GM13977 (cell line): ENCODE measurements at regions not wholly inside any gene's neighbourhood (a gene's known extent, or its start where the extent isn't known, plus 50 kb on each side); places are given as distances from the start of the nearest gene placed in this dataset.
"Not testable (repeated sequence)": the region's sequence is repeated elsewhere in the genome, so short reads cannot be mapped to it uniquely, and the experiment has no call there.

Source experiments
- DNase-seq: peaks from one replicate; pipeline ENCODE4 v3.0.0; 2012; ENCODE audit warnings: low spot score
- CTCF ChIP-seq: IDR thresholded peaks from 2 replicates; pipeline ENCODE4 v1.5.1; 2012; ENCODE audit warnings: mild to moderate bottlenecking, control low read depth; ENCODE audit not compliant: insufficient read depth; ENCODE audit errors: extremely low read depth, missing control alignments
- in situ Hi-C: fragments of 300-500 bp; cut with MboI; formaldehyde crosslinking; loops from one replicate; pipeline ENCODE4 v1.12.0; 2022; ENCODE audit warnings: low sequenced_read_pairs, low pct_unique_long_range_greater_than_20kb, mixed read lengths, inconsistent platforms; ENCODE audit not compliant: unreplicated experiment

GRCh38 chr5:89053547-89053946 lies 170.6 kb upstream of the MEF2C start:
- TF ChIP-seq CTCF = no peak
- in situ Hi-C loops = no loop called here
- no peak for DNase-seq

GRCh38 chr5:89050062-89050461 lies 167.1 kb upstream of the MEF2C start:
- DNase-seq, in situ Hi-C loops: not testable (repeated sequence)

- no peak for DNase-seq
- no peak for TF ChIP-seq CTCF
- in situ Hi-C loops = no loop called here
These were observed 164.6 kb upstream of the MEF2C start for GRCh38 chr5:89047571-89047970.

- no peak for TF ChIP-seq CTCF
- in situ Hi-C loops = no loop called here
- DNase-seq = no peak
These were observed 162.2 kb upstream of the MEF2C start for GRCh38 chr5:89045216-89045615.

- DNase-seq = no peak
- in situ Hi-C loops = no loop called here
- no peak for TF ChIP-seq CTCF
These were observed 161.8 kb upstream of the MEF2C start for GRCh38 chr5:89044674-89045200.

- in situ Hi-C loops = no loop called here
- no peak for TF ChIP-seq CTCF
- DNase-seq = no peak
These were observed 160.7 kb upstream of the MEF2C start for GRCh38 chr5:89043676-89044075.

- no peak for DNase-seq
- in situ Hi-C loops = no loop called here
- TF ChIP-seq CTCF = no peak
These were observed 159.8 kb upstream of the MEF2C start for GRCh38 chr5:89042746-89043145.
